ENCODE measurements at regions not wholly inside any gene's neighbourhood (a gene's known extent, or its start where the extent isn't known, plus 50 kb on each side); places are given as distances from the start of the nearest gene placed in this dataset.
"Not testable (repeated sequence)": the region's sequence is repeated elsewhere in the genome, so short reads cannot be mapped to it uniquely, and the experiment has no call there.

DNA sequence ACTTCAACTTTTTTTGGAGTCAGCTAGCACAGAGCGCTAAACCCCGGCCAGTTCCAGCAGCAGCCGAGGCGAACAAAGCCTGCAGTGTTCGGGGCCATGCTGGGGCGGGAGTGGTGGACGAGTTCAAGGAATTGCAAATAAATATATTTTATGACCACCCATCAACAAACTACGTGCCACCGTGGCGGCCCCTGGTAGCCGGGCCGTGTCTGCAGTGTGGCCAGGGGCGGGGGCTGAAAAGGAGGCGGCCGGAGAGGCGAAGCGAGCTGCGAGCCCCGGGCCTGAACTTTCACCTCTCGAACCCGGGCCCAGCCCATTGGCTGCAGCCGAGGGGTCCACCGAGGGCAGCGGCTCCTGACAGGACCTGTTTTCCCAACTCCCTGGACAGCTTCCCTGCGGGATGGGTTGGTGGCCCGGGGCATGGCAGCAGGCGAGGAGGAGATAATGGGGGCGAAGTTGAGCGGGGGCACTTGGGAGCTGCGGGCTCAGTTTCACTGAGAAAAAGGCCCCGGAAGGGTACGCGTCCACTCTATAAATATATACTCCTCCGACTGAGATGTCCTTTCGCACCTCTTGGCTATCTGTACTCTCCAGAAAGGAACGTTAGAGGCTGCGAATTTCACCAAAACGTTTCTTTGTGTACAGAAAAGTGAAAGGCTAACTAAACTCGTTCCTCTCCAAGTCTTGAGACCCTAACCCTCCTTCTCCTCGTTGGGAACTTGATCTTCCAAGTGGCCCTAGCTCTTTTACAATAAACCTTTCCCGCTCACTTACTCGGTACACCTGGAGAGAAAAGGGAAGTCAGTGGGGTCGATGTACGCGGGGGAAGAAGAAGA is 164.6 kb upstream of the PPP1R3A start:
- POLR2A ChIA-PET: no interaction called here
- Mint-ChIP-seq H3K4me3 (peak overlapping the region; percentile 69), H3K27ac (no peak overlapping the region), H3K9me3 (no peaks in the 10 kb centered on the region), H3K27me3 (peaks cover 71% of the 10 kb centered on the region), H3K4me1 (peaks cover 53% of the 10 kb centered on the region), H3K36me3 (ENCODE audit: low read depth) (no peaks in the 10 kb centered on the region)
- ATAC-seq (ENCODE audit: low read depth) (no peak), DNase-seq (no peak)
- CTCF ChIA-PET: interaction anchor here (1.8 kb wide), 1 partner anchor 1767 kb away, joined by 7 read pairs; no protein-coding TSS in a partner anchor
- intact Hi-C loops (cut with micrococcal nuclease): loop anchor here (2.0 to 10.0 kb wide), 6 partner anchors 31 to 1621 kb away; no protein-coding TSS in a partner anchor
- TF ChIP-seq CTCF (IDR thresholded peaks at IDR 0.05): no peak

GRCh38 chr7:114082642-114083165 is 163.9 kb upstream of the PPP1R3A start:
- peak overlapping the region; percentile 48 for H3K4me3 Mint-ChIP-seq
- TF ChIP-seq CTCF (IDR thresholded peaks at IDR 0.05): no peak

DNA sequence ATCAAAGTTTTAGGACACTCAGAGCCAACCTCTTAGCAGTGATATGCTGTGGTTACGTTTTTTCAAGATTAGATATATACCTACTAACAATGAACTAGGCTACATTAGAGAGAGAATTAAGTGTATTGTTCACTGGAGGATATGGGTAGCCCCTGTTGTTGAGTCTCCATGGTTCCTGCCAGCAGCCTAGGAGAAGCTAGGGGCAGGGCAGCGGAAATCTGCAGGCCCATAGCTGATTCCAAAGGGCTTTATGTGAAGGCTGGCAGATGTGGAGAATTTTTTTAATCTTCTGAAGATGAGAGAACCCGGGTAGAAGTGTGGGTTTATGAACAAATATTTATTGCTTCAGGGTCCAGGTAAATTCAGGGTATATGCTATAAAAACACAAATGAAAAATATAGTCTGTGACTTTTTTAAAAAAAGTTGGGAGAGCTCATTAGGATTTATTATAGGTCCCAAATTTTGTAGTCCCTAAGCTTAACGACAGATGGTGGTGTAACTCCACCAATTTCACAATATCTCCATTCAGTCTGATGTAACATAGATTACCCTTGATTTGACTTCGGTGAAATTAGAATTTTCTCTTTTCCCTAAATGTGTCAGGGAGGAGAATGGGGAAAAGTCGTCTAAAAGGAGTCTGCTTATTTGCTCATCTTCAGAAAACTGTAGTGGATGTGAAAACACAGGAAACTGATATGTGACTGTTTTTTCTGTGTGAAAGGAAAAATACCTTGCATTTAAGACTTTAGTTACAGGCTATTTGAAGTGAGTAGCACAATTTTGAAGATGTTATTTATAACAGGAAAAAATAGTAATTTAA is 163.0 kb upstream of the PPP1R3A start:
- Mint-ChIP-seq H3K4me1 (peaks cover 42% of the 10 kb centered on the region), H3K27me3 (peaks cover 64% of the 10 kb centered on the region), H3K9me3 (no peaks in the 10 kb centered on the region), H3K4me3 (no peak overlapping the region), H3K36me3 (ENCODE audit: low read depth) (no peaks in the 10 kb centered on the region), H3K27ac (no peak overlapping the region)
- intact Hi-C loops (cut with micrococcal nuclease): loop anchor here (1.0 to 10.0 kb wide), 8 partner anchors 29 to 1828 kb away; no protein-coding TSS in a partner anchor
- ChIA-PET CTCF (interaction anchor here (1.8 kb wide), 1 partner anchor 1769 kb away, joined by 7 read pairs; no protein-coding TSS in a partner anchor), POLR2A (no interaction called here)
- TF ChIP-seq CTCF (IDR thresholded peaks at IDR 0.05): no peak
- DNase-seq (no peak), ATAC-seq (ENCODE audit: low read depth) (no peak)

More at GRCh38 chr7:114082642-114083165, 163.9 kb upstream of the PPP1R3A start:
- CTCF ChIA-PET: interaction anchor here (1.8 kb wide), 1 partner anchor 1768 kb away, joined by 7 read pairs; no protein-coding TSS in a partner anchor
- no peaks in the 10 kb centered on the region for H3K36me3 Mint-ChIP-seq (ENCODE audit: low read depth)
- H3K27me3 Mint-ChIP-seq: peaks cover 68% of the 10 kb centered on the region
- DNase-seq (no peak), ATAC-seq (ENCODE audit: low read depth) (no peak)
- H3K4me1 Mint-ChIP-seq: peaks cover 49% of the 10 kb centered on the region
- intact Hi-C loops (cut with micrococcal nuclease): loop anchor here (1.0 to 10.0 kb wide), 8 partner anchors 30 to 1828 kb away; no protein-coding TSS in a partner anchor
- POLR2A ChIA-PET: no interaction called here
- no peak overlapping the region for H3K27ac Mint-ChIP-seq
- no peaks in the 10 kb centered on the region for H3K9me3 Mint-ChIP-seq

GRCh38 chr7:114077158-114077524 is 158.3 kb upstream of the PPP1R3A start:
- ATAC-seq (ENCODE audit: low read depth); DNase-seq; H3K36me3 Mint-ChIP-seq (ENCODE audit: low read depth); H3K27ac Mint-ChIP-seq; POLR2A ChIA-PET; H3K4me3 Mint-ChIP-seq; H3K9me3 Mint-ChIP-seq; intact Hi-C loops (cut with micrococcal nuclease); H3K4me1 Mint-ChIP-seq; CTCF ChIA-PET: not testable (repeated sequence)
- H3K27me3 Mint-ChIP-seq: peaks cover 40% of the 10 kb centered on the region

- ATAC-seq (ENCODE audit: low read depth); POLR2A ChIA-PET; intact Hi-C loops (cut with micrococcal nuclease); H3K27ac Mint-ChIP-seq; H3K4me1 Mint-ChIP-seq; H3K36me3 Mint-ChIP-seq (ENCODE audit: low read depth); CTCF ChIA-PET; H3K9me3 Mint-ChIP-seq; H3K4me3 Mint-ChIP-seq; DNase-seq: not testable (repeated sequence)
- peaks cover 37% of the 10 kb centered on the region for H3K27me3 Mint-ChIP-seq
Measured at GRCh38 chr7:114076392-114077157, 157.8 kb upstream of the PPP1R3A start.
